IMR-90 (cell line): ENCODE measurements at regions not wholly inside any gene's neighbourhood (a gene's known extent, or its start where the extent isn't known, plus 50 kb on each side); places are given as distances from the start of the nearest gene placed in this dataset.
A peak's percentile ranks its signal among the peaks of the same experiment; 100 is the strongest.

Experiments
- ATAC-seq: fragments of 200-7000 bp; cut with Tn5 transposase; 2 replicates; pipeline ENCODE4 v1.9.1; 2020; ENCODE audit warnings: low read depth, mild to moderate bottlenecking, moderate library complexity
- BruUV-seq: library from RNA; stranded (reverse); fragments of 400-500 nt; replicated peaks from 2 replicates; lab custom pipeline; 2021; lab: Mats Ljungman, UMichigan
- CTCF ChIA-PET: fragments of 300-600 bp; formaldehyde crosslinking; extraction: SDS; loops from one replicate; lab custom pipeline; 2021; ENCODE audit warnings: antibody characterized with exemption; lab: Yijun Ruan, JAX
- POLR2A ChIA-PET: fragments of 300-600 bp; sonication (Branson Sonifier 250); formaldehyde crosslinking; loops from one replicate; lab custom pipeline; 2022; ENCODE audit warnings: antibody characterized with exemption; ENCODE audit not compliant: unreplicated experiment; lab: Charles Lee
- DNase-seq: peaks from one replicate; pipeline ENCODE4 v3.0.0; 2013
- H2AFZ ChIP-seq: replicated peaks from 2 replicates; pipeline ENCODE3; 2013; ENCODE audit warnings: low read length, mild to moderate bottlenecking; ENCODE audit not compliant: poor library complexity
- H2AK5ac ChIP-seq: 2 replicates; pipeline ENCODE4 v1.6.1; 2013; ENCODE audit warnings: low read depth, low read length, inconsistent platforms
- H2AK9ac ChIP-seq: replicated peaks from 2 replicates; pipeline ENCODE3; 2013; ENCODE audit warnings: mild to moderate bottlenecking, low read depth, low read length, moderate library complexity; ENCODE audit not compliant: poor library complexity
- H2BK120ac ChIP-seq: 2 replicates; pipeline ENCODE4 v1.6.1; 2013; ENCODE audit warnings: low read depth, low read length, inconsistent platforms
- H2BK15ac ChIP-seq: 3 replicates; pipeline ENCODE4 v1.6.1; 2013; ENCODE audit warnings: low read depth, low read length, inconsistent platforms
- H2BK20ac ChIP-seq: 2 replicates; pipeline ENCODE4 v1.6.1; 2013; ENCODE audit warnings: low read depth, mild to moderate bottlenecking, inconsistent platforms, low read length, moderate library complexity
- H2BK5ac ChIP-seq: 2 replicates; pipeline ENCODE4 v1.6.1; 2013; ENCODE audit warnings: mild to moderate bottlenecking, low read depth, low read length, inconsistent platforms; ENCODE audit not compliant: poor library complexity, severe bottlenecking
- H3K14ac ChIP-seq: replicated peaks from 2 replicates; pipeline ENCODE4 v1.6.1; 2013; ENCODE audit warnings: low read depth, low read length, inconsistent platforms
- H3K18ac ChIP-seq: 2 replicates; pipeline ENCODE4 v1.6.1; 2013; ENCODE audit warnings: low read depth, low read length, control low read depth
- H3K23ac ChIP-seq: 2 replicates; pipeline ENCODE4 v1.6.1; 2013; ENCODE audit warnings: low read depth, low read length, inconsistent platforms
- H3K27ac ChIP-seq: 2 replicates; pipeline ENCODE4 v1.5.1; 2013; ENCODE audit warnings: mild to moderate bottlenecking, control low read depth, low read length; ENCODE audit not compliant: insufficient read depth
- H3K27me3 ChIP-seq: 2 replicates; pipeline ENCODE4 v1.6.1; 2013; ENCODE audit warnings: low read length; ENCODE audit not compliant: control insufficient read depth, insufficient read depth
- H3K36me3 ChIP-seq: 2 replicates; pipeline ENCODE4 v1.6.1; 2013; ENCODE audit warnings: low read length, mixed read lengths; ENCODE audit not compliant: control insufficient read depth, insufficient read depth
- H3K4ac ChIP-seq: 2 replicates; pipeline ENCODE4 v1.6.1; 2013; ENCODE audit warnings: low read depth, low read length, inconsistent platforms
- H3K4me1 ChIP-seq: 2 replicates; pipeline ENCODE4 v1.6.1; 2013; ENCODE audit warnings: low read length, mixed read lengths; ENCODE audit not compliant: control insufficient read depth, insufficient read depth
- H3K4me2 ChIP-seq: 2 replicates; pipeline ENCODE4 v1.6.1; 2013; ENCODE audit warnings: low read depth, mild to moderate bottlenecking, control low read depth, low read length, moderate library complexity
- H3K4me3 ChIP-seq: 2 replicates; pipeline ENCODE4 v1.5.1; 2013; ENCODE audit warnings: low read depth, mild to moderate bottlenecking, control low read depth, low read length, moderate library complexity; ENCODE audit not compliant: insufficient read depth
- H3K56ac ChIP-seq: 2 replicates; pipeline ENCODE4 v1.6.1; 2013; ENCODE audit warnings: low read length, inconsistent platforms; ENCODE audit not compliant: insufficient read depth; ENCODE audit errors: extremely low read depth
- H3K79me1 ChIP-seq, 2 experiments: 2 replicates each; pipeline ENCODE4 v1.6.1; 2013; ENCODE audit warnings: low read length in 2 of 2, inconsistent platforms in 1 of 2, low read depth in 1 of 2
- H3K9ac ChIP-seq: 2 replicates; pipeline ENCODE4 v1.6.1; 2013; ENCODE audit warnings: low read depth, low read length, control low read depth
- H3K9me1 ChIP-seq: 2 replicates; pipeline ENCODE4 v1.6.1; 2013; ENCODE audit warnings: low read length, inconsistent platforms; ENCODE audit not compliant: insufficient read depth
- H3K9me3 ChIP-seq: 2 replicates; pipeline ENCODE4 v1.6.1; 2013; ENCODE audit warnings: low read length; ENCODE audit not compliant: control insufficient read depth, insufficient read depth
- H4K20me1 ChIP-seq: 2 replicates; pipeline ENCODE4 v1.6.1; 2013; ENCODE audit warnings: low read length, inconsistent platforms; ENCODE audit not compliant: insufficient read depth
- H4K5ac ChIP-seq: 2 replicates; pipeline ENCODE4 v1.6.1; 2013; ENCODE audit warnings: mild to moderate bottlenecking, low read depth, low read length, control low read depth
- H4K8ac ChIP-seq, 2 experiments: 2 replicates each; pipeline ENCODE4 v1.6.1; 2013; ENCODE audit warnings: low read depth in 2 of 2, low read length in 2 of 2, control low read depth in 1 of 2, inconsistent platforms in 1 of 2
- H4K91ac ChIP-seq: 2 replicates; pipeline ENCODE4 v1.6.1; 2013; ENCODE audit warnings: low read depth, low read length, inconsistent platforms; ENCODE audit not compliant: insufficient read depth
- CHD1 ChIP-seq: IDR thresholded peaks from 2 replicates; pipeline ENCODE4 v1.6.1; 2012; ENCODE audit warnings: low read depth, low read length, improper control_type of control experiment
- ELK1 ChIP-seq: fragments of 150-350 bp; IDR thresholded peaks from 2 replicates; pipeline ENCODE4 v1.6.1; 2016; ENCODE audit warnings: low read depth, mild to moderate bottlenecking, low read length, moderate library complexity, borderline replicate concordance
- FOS ChIP-seq: fragments of 150-350 bp; IDR thresholded peaks from 2 replicates; pipeline ENCODE4 v1.6.1; 2016; ENCODE audit warnings: low read depth, low read length
- MAZ ChIP-seq: IDR thresholded peaks from 2 replicates; pipeline ENCODE4 v1.6.1; 2012; ENCODE audit warnings: low read depth, mild to moderate bottlenecking, low read length, improper control_type of control experiment, moderate library complexity, borderline replicate concordance
- NFE2L2 ChIP-seq: fragments of 150-350 bp; IDR thresholded peaks from 2 replicates; pipeline ENCODE4 v1.6.1; 2016; ENCODE audit warnings: low read depth, mild to moderate bottlenecking, low read length
- POLR2A ChIP-seq: IDR thresholded peaks from 2 replicates; pipeline ENCODE4 v1.6.1; 2012; ENCODE audit warnings: mild to moderate bottlenecking, low read depth, low read length
- RAD21 ChIP-seq: IDR thresholded peaks from 2 replicates; pipeline ENCODE4 v1.6.1; 2012; ENCODE audit warnings: low read length, improper control_type of control experiment
- RFX5 ChIP-seq: IDR thresholded peaks from 2 replicates; pipeline ENCODE4 v1.8.0; 2012; ENCODE audit warnings: low read depth, mild to moderate bottlenecking, low read length, moderate library complexity
- SMC3 ChIP-seq: fragments of 150-350 bp; IDR thresholded peaks from 2 replicates; pipeline ENCODE4 v1.6.1; 2016; ENCODE audit warnings: low read depth, mild to moderate bottlenecking, antibody characterized with exemption, low read length, moderate library complexity
- WGBS, 2 experiments: methylation state at CpG; one replicate each; pipeline versions ENCODE4 v1.1.5 to v1.1.7; 2013; ENCODE audit warnings: missing lambda C conversion rate in 2 of 2; ENCODE audit not compliant: insufficient read length in 1 of 2; ENCODE audit errors: extremely low coverage in 2 of 2; 5-methylcytosine and 5-hydroxymethylcytosine counted together
- dilution Hi-C: fragments of 300-500 bp; cut with HindIII; formaldehyde crosslinking; loops from one replicate; pipeline ENCODE4 v1.14.3; 2018; ENCODE audit warnings: low sequenced_read_pairs; ENCODE audit not compliant: unreplicated experiment
- in situ Hi-C: fragments of 300-500 bp; cut with MboI; formaldehyde crosslinking; loops from 3 replicates; pipeline ENCODE4 v1.14.3; 2019; ENCODE audit warnings: low sequenced_read_pairs, inconsistent platforms, mixed read lengths
- intact Hi-C: fragments of 100-400 bp; cut with micrococcal nuclease; formaldehyde crosslinking; loops from 2 replicates; pipeline ENCODE4 v1.10.0; 2022
- TF ChIP-seq, protein P1 (sequence below): fragments of 150-350 bp; IDR thresholded peaks from 2 replicates; pipeline ENCODE4 v1.6.1; 2017; ENCODE audit warnings: mild to moderate bottlenecking, antibody characterized with exemption, low read length, low read depth

DNA sequence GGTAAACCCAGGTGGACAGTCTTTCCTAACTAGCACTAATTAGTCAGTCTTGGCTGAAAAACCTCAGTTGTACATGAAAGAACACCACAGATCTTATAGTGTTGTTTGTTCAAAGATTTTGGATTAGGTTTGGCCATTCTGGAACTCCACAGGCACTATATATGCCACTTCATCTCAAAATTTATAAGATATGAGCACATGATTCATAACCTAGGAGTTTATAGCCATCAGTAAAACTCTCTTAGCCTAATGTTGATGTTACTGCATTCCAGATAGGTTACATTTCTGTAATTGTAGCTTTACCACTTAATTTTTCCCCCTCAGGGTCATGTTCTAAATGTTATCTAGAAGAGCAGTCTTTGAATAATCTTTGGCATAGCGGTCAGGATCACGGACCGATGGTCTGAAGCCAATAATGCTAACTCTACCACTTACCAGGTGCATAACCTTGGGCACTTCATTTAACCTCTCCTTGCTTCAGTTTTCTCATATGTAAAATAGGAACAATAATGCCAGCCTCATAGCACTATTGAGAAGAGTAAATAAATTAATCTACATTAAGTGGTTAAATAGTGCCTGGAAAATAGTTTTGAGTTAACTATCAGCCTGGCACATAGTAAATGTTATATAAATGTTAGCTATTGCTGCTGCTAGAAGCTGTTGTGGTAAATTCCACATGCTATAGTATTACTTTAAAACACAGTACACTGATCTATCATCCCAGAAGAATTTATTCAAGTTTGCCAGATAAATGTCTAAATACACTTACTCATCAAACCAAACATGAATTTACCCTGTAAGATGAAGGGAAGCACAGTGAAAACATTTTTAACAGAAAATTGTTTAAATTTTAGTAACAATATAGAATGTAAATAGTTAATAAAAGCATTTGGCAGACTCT is 743.9 kb downstream of the NR2F1-AS1 start:
- Histone ChIP-seq H2BK15ac (peak overlapping the region; percentile 80; the same call in 2 of the 3 replicates), H2BK120ac (peak overlapping the region; percentile 91), H3K4me2 (peak overlapping the region; percentile 85), H2BK5ac (peak overlapping the region; percentile 66), H2AK9ac (peak overlapping the region; percentile 19), H4K8ac (peak overlapping the region; percentile 79 to 88), H3K4me1 (peaks cover 9% of the 10 kb centered on the region), H2AFZ (peak overlapping the region; percentile 11), H3K27ac (peak overlapping the region; percentile 88), H3K23ac (peak overlapping the region; percentile 80), H2AK5ac (peak overlapping the region; percentile 85; the same call in 1 of the 2 replicates), H3K4me3 (no peak overlapping the region), H3K18ac (peak overlapping the region; percentile 88), H2BK20ac (peak overlapping the region; percentile 86), H4K5ac (peak overlapping the region; percentile 74), H3K4ac (peak overlapping the region; percentile 92), H3K9ac (peak overlapping the region; percentile 15; the same call in 1 of the 2 replicates), H3K14ac (peak overlapping the region; percentile 76), H4K91ac (peak overlapping the region; percentile 95), H3K9me3 (peaks cover 4% of the 10 kb centered on the region; the same call in 1 of the 2 replicates), H4K20me1 (no peaks in the 10 kb centered on the region; the same call in 1 of the 2 replicates), H3K36me3 (no peaks in the 10 kb centered on the region), H3K79me1 (no peaks in the 10 kb centered on the region), H3K27me3 (no peaks in the 10 kb centered on the region), H3K9me1 (no peaks in the 10 kb centered on the region; the same call in 1 of the 2 replicates), H3K56ac (peak overlapping the region; percentile 79)
- ATAC-seq (peak; percentile 82), DNase-seq (peak; percentile 81)
- in situ Hi-C loops (no loop called here), dilution Hi-C loops (no loop called here), intact Hi-C loops (loop anchor here (1.0 to 10.0 kb wide), 4 partner anchors 150 to 740 kb away; no protein-coding TSS in a partner anchor)
- no TSS peak for BruUV-seq
- WGBS, 2 experiments: no CpG with 5 or more reads among the region's 3 CpGs
- ChIA-PET CTCF (no interaction called here), POLR2A (no interaction called here)
- TF ChIP-seq RAD21: no peak
- no peak for TF ChIP-seq ELK1
- no peak for TF ChIP-seq NFE2L2
- no peak for TF ChIP-seq FOS
- TF ChIP-seq MAZ: no peak
- no peak for TF ChIP-seq POLR2A
- TF ChIP-seq, protein P1, sequence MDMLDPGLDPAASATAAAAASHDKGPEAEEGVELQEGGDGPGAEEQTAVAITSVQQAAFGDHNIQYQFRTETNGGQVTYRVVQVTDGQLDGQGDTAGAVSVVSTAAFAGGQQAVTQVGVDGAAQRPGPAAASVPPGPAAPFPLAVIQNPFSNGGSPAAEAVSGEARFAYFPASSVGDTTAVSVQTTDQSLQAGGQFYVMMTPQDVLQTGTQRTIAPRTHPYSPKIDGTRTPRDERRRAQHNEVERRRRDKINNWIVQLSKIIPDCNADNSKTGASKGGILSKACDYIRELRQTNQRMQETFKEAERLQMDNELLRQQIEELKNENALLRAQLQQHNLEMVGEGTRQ: no peak
- TF ChIP-seq CHD1: no peak
- TF ChIP-seq SMC3: no peak
- no peak for TF ChIP-seq RFX5
